ENCODE measurements at regions not wholly inside any gene's neighbourhood (a gene's known extent, or its start where the extent isn't known, plus 50 kb on each side); places are given as distances from the start of the nearest gene placed in this dataset.

DNA sequence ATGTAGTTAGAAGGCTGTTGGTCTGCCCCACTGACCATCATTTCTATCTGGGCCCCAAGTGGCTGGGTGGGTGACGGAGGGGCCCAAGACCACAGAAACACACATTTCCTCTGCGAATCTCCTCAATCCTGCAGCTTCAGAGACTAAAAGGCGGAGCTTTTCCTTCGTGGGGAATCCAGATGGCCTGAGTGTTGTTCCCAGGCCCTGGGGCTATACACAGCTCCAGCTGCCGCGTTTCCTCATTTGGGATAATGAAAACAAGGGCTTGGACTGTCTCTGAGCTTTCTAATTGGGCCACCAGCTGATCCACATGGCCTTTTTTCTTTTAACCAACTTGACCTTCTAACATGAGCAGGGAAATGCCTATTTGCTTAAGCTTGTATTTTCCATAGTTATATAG, 339.9 kb downstream of the CXCL12 start:
- Histone ChIP-seq H3K9ac (ENCODE audit: low read length) (no peak overlapping the region), H3K27me3 (ENCODE audit: control insufficient read depth, insufficient read depth, low read length) (no peaks in the 10 kb centered on the region), H3K4me1 (ENCODE audit: control insufficient read depth, insufficient read depth, low read length) (peaks cover 16% of the 10 kb centered on the region), H3K4me3 (ENCODE audit: low read length) (no peak overlapping the region), H3K9me3 (ENCODE audit: control insufficient read depth, low read length) (no peaks in the 10 kb centered on the region), H3K36me3 (ENCODE audit: control insufficient read depth, insufficient read depth, low read length) (no peaks in the 10 kb centered on the region)

- Histone ChIP-seq H3K4me1 (ENCODE audit: control insufficient read depth, insufficient read depth, low read length) (peaks cover 16% of the 10 kb centered on the region), H3K4me3 (ENCODE audit: low read length) (no peak overlapping the region), H3K36me3 (ENCODE audit: control insufficient read depth, insufficient read depth, low read length) (no peaks in the 10 kb centered on the region), H3K27me3 (ENCODE audit: control insufficient read depth, insufficient read depth, low read length) (no peaks in the 10 kb centered on the region), H3K9me3 (ENCODE audit: control insufficient read depth, low read length) (no peaks in the 10 kb centered on the region), H3K9ac (ENCODE audit: low read length) (no peak overlapping the region)
Measured at GRCh38 chr10:44044549-44044948, 340.3 kb downstream of the CXCL12 start.

DNA sequence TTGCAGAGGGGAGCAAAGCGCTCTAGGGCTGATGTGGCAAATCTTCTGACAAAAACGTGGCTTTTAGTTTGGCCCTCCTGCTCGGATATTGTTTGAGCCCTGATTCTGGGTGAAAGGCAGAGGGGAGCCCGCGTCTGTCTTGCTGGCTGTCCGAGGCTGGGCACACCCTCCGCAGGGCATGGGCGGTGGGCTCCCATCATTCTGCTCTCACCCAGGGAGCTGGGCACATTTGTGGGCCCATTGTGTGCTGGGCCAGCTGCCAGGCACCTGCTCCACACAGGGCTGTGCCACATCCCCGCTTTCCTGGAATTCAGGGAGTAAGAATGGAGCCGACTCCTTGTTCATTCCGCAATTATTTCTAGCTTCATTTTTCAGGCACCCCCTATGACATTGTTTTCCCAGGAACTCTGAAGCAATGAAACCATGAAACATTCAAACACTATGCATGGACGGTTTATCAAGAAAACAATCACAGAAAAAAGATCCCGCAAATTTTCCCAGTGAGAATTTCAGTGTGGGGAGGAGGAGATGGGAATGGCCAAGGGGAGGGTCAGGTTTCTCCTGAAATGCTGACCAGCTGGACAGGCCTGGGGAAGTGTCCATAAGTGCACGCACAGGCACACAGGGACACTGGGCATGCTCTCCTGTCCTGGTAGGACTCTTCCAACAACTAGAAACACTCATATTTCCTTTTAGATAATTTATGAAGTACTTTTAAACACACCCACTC, 341.1 kb downstream of the CXCL12 start:
- Histone ChIP-seq H3K9ac (ENCODE audit: low read length) (no peak overlapping the region), H3K4me3 (ENCODE audit: low read length) (no peak overlapping the region), H3K9me3 (ENCODE audit: control insufficient read depth, low read length) (no peaks in the 10 kb centered on the region), H3K4me1 (ENCODE audit: control insufficient read depth, insufficient read depth, low read length) (peaks cover 16% of the 10 kb centered on the region), H3K36me3 (ENCODE audit: control insufficient read depth, insufficient read depth, low read length) (no peaks in the 10 kb centered on the region), H3K27me3 (ENCODE audit: control insufficient read depth, insufficient read depth, low read length) (no peaks in the 10 kb centered on the region)

- Histone ChIP-seq H3K9me3 (ENCODE audit: control insufficient read depth, low read length) (no peaks in the 10 kb centered on the region), H3K36me3 (ENCODE audit: control insufficient read depth, insufficient read depth, low read length) (no peaks in the 10 kb centered on the region)
Measured at GRCh38 chr10:44042926-44043602, 341.8 kb downstream of the CXCL12 start.

DNA sequence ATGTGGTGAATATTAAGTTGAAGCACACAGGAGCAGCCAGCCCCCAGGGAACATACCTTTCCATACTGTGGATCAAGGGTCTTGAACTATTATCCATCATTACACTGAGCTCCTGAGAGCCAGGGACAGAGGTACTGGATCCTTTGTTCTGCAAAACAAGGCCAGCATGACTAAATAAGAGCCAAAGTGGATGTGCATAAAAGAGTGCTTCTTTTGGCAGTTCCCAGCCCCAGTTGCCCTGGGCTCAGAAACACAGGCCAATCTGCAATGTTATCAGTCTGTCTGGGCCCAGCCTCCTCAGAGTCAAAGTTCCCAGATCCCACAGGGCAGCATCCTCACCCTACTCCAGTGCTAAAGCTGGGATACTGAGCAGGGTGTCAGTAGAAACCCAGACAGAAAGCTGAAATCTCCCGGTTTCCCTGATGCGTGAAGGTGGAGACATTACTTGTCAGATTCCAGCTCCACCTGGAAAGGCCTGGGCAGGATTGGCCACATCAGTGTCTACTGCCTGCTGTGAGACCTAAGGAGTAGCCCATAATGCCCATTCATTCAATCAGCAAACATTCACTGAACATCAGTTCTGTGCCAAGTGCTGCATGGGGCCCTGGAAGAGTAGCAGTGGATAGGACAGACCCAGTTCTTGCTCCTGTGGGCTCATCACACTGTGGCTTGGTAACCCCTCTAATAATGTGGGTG, 342.7 kb downstream of the CXCL12 start:
- H3K4me3 ChIP-seq (ENCODE audit: low read length) = no peak overlapping the region
- peaks cover 11% of the 10 kb centered on the region for H3K4me1 ChIP-seq (ENCODE audit: control insufficient read depth, insufficient read depth, low read length)
- no peak overlapping the region for H3K9ac ChIP-seq (ENCODE audit: low read length)
- no peaks in the 10 kb centered on the region for H3K27me3 ChIP-seq (ENCODE audit: control insufficient read depth, insufficient read depth, low read length)
- H3K36me3 ChIP-seq (ENCODE audit: control insufficient read depth, insufficient read depth, low read length) = no peaks in the 10 kb centered on the region
- H3K9me3 ChIP-seq (ENCODE audit: control insufficient read depth, low read length) = no peaks in the 10 kb centered on the region

More at GRCh38 chr10:44042926-44043602, 341.8 kb downstream of the CXCL12 start:
- H3K9ac ChIP-seq (ENCODE audit: low read length) = no peak overlapping the region
- no peaks in the 10 kb centered on the region for H3K27me3 ChIP-seq (ENCODE audit: control insufficient read depth, insufficient read depth, low read length)
- H3K4me3 ChIP-seq (ENCODE audit: low read length) = no peak overlapping the region
- H3K4me1 ChIP-seq (ENCODE audit: control insufficient read depth, insufficient read depth, low read length) = peaks cover 16% of the 10 kb centered on the region

DNA sequence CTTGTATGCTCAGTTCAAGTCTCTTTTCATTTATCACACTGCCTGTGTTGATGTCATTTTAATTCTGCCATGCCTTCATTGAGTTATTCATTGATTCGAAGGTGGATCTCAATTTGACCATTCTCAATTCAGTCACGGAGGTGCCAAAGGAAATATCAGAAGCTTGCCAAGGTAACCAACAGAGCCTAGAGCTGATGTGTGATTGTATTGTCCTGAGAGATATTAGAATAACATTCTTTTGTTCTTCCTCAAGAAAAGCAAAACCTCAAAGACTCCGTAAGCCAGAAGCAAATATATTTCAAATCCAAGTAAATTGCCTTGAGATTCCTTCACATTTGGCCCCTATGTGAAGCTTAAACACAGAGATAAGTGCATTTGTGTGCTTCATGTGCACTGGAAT, 345.3 kb downstream of the CXCL12 start:
- Histone ChIP-seq H3K4me1 (ENCODE audit: control insufficient read depth, insufficient read depth, low read length) (no peaks in the 10 kb centered on the region), H3K9ac (ENCODE audit: low read length) (no peak overlapping the region), H3K36me3 (ENCODE audit: control insufficient read depth, insufficient read depth, low read length) (no peaks in the 10 kb centered on the region), H3K4me3 (ENCODE audit: low read length) (no peak overlapping the region), H3K27me3 (ENCODE audit: control insufficient read depth, insufficient read depth, low read length) (no peaks in the 10 kb centered on the region), H3K9me3 (ENCODE audit: control insufficient read depth, low read length) (no peaks in the 10 kb centered on the region)

- H3K36me3 ChIP-seq (ENCODE audit: control insufficient read depth, insufficient read depth, low read length) = no peaks in the 10 kb centered on the region
- no peak overlapping the region for H3K4me3 ChIP-seq (ENCODE audit: low read length)
- no peaks in the 10 kb centered on the region for H3K27me3 ChIP-seq (ENCODE audit: control insufficient read depth, insufficient read depth, low read length)
- peaks cover 9% of the 10 kb centered on the region for H3K4me1 ChIP-seq (ENCODE audit: control insufficient read depth, insufficient read depth, low read length)
- H3K9me3 ChIP-seq (ENCODE audit: control insufficient read depth, low read length) = no peaks in the 10 kb centered on the region
- no peak overlapping the region for H3K9ac ChIP-seq (ENCODE audit: low read length)
Measured at GRCh38 chr10:44036425-44036824, 348.5 kb downstream of the CXCL12 start.

- Histone ChIP-seq H3K9me3 (ENCODE audit: control insufficient read depth, low read length) (no peaks in the 10 kb centered on the region), H3K9ac (ENCODE audit: low read length) (no peak overlapping the region), H3K4me3 (ENCODE audit: low read length) (no peak overlapping the region), H3K27me3 (ENCODE audit: control insufficient read depth, insufficient read depth, low read length) (no peaks in the 10 kb centered on the region), H3K36me3 (ENCODE audit: control insufficient read depth, insufficient read depth, low read length) (no peaks in the 10 kb centered on the region), H3K4me1 (ENCODE audit: control insufficient read depth, insufficient read depth, low read length) (peaks cover 9% of the 10 kb centered on the region)
Measured at GRCh38 chr10:44035474-44036197, 349.3 kb downstream of the CXCL12 start.

DNA sequence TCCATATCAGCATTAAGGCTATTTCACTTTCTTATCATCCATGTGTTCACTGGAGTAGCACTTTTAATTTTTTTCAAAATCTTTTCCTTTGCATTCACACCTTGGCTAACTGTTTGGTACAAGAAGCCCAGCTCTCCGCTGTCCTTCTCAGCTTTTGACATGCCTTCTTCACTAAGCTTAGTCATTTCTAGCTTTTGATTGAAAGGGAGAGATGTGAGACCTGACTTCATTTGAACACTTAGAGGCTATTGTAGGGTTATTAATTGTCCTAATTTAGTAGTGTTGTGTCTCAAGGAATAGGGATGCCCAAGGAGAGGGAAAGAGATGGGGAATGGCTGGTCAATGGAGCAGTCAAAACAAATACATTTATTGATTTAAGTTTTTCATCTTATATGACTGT, 350.0 kb downstream of the CXCL12 start:
- Histone ChIP-seq H3K9ac (ENCODE audit: low read length) (no peak overlapping the region), H3K4me3 (ENCODE audit: low read length) (no peak overlapping the region), H3K27me3 (ENCODE audit: control insufficient read depth, insufficient read depth, low read length) (no peaks in the 10 kb centered on the region), H3K36me3 (ENCODE audit: control insufficient read depth, insufficient read depth, low read length) (no peaks in the 10 kb centered on the region), H3K9me3 (ENCODE audit: control insufficient read depth, low read length) (no peaks in the 10 kb centered on the region), H3K4me1 (ENCODE audit: control insufficient read depth, insufficient read depth, low read length) (peaks cover 9% of the 10 kb centered on the region)

GRCh38 chr10:44033008-44033407, 351.9 kb downstream of the CXCL12 start:
- Histone ChIP-seq H3K27me3 (ENCODE audit: control insufficient read depth, insufficient read depth, low read length) (no peaks in the 10 kb centered on the region), H3K4me1 (ENCODE audit: control insufficient read depth, insufficient read depth, low read length) (peaks cover 9% of the 10 kb centered on the region), H3K9me3 (ENCODE audit: control insufficient read depth, low read length) (no peaks in the 10 kb centered on the region), H3K4me3 (ENCODE audit: low read length) (no peak overlapping the region), H3K36me3 (ENCODE audit: control insufficient read depth, insufficient read depth, low read length) (no peaks in the 10 kb centered on the region), H3K9ac (ENCODE audit: low read length) (no peak overlapping the region)

GRCh38 chr10:44032216-44032615, 352.7 kb downstream of the CXCL12 start:
- no peaks in the 10 kb centered on the region for H3K27me3 ChIP-seq (ENCODE audit: control insufficient read depth, insufficient read depth, low read length)
- H3K9me3 ChIP-seq (ENCODE audit: control insufficient read depth, low read length) = no peaks in the 10 kb centered on the region
- peaks cover 9% of the 10 kb centered on the region for H3K4me1 ChIP-seq (ENCODE audit: control insufficient read depth, insufficient read depth, low read length)
- H3K4me3 ChIP-seq (ENCODE audit: low read length) = no peak overlapping the region
- no peaks in the 10 kb centered on the region for H3K36me3 ChIP-seq (ENCODE audit: control insufficient read depth, insufficient read depth, low read length)
- H3K9ac ChIP-seq (ENCODE audit: low read length) = no peak overlapping the region

GRCh38 chr10:44030738-44031137, 354.2 kb downstream of the CXCL12 start:
- peaks cover 9% of the 10 kb centered on the region for H3K4me1 ChIP-seq (ENCODE audit: control insufficient read depth, insufficient read depth, low read length)
- H3K36me3 ChIP-seq (ENCODE audit: control insufficient read depth, insufficient read depth, low read length) = no peaks in the 10 kb centered on the region
- H3K27me3 ChIP-seq (ENCODE audit: control insufficient read depth, insufficient read depth, low read length) = no peaks in the 10 kb centered on the region
- H3K4me3 ChIP-seq (ENCODE audit: low read length) = no peak overlapping the region
- H3K9me3 ChIP-seq (ENCODE audit: control insufficient read depth, low read length) = no peaks in the 10 kb centered on the region
- H3K9ac ChIP-seq (ENCODE audit: low read length) = no peak overlapping the region

Data from mucosa of stomach (tissue), 1 donor.